ENCODE measurements at regions not wholly inside any gene's neighbourhood (a gene's known extent, or its start where the extent isn't known, plus 50 kb on each side); places are given as distances from the start of the nearest gene placed in this dataset.
"Not testable (repeated sequence)": the region's sequence is repeated elsewhere in the genome, so short reads cannot be mapped to it uniquely, and the experiment has no call there.

DNA sequence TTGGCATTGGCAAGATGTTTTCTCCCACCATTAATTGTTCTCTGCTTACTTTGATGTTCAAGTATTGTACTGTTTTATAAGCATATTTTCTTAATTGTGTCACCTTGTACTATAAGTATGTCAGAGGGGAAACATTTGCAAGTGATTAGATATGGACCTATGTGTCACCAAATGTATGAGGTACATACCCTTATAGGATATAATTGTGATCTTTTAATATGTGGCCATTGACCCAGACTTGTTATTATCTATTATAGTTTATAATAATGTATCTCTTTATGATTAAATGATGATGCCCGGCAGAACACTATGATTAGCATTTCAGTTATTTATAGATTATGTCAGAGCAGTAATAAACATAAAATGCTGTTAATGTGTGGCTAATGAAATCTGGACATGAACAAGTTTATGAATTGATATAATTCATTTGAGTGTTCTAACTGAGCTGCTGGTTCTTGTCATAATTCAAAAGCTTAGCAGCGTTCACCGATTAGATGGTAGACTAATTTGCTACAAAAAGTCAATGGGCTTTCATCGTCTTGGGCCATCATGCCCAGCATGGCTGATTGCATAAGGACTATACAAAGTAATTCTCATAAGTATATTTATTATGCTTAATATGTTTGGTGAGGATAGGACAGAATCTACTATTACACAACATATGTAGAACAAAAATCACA lies 480.9 kb upstream of the FANCL start:
- no peak for DNase-seq (ENCODE audit: low read depth in 3 of 3)

- no peak for DNase-seq (ENCODE audit: low read depth in 3 of 3)
These were observed 479.9 kb upstream of the FANCL start for GRCh38 chr2:58720770-58721697.

DNA sequence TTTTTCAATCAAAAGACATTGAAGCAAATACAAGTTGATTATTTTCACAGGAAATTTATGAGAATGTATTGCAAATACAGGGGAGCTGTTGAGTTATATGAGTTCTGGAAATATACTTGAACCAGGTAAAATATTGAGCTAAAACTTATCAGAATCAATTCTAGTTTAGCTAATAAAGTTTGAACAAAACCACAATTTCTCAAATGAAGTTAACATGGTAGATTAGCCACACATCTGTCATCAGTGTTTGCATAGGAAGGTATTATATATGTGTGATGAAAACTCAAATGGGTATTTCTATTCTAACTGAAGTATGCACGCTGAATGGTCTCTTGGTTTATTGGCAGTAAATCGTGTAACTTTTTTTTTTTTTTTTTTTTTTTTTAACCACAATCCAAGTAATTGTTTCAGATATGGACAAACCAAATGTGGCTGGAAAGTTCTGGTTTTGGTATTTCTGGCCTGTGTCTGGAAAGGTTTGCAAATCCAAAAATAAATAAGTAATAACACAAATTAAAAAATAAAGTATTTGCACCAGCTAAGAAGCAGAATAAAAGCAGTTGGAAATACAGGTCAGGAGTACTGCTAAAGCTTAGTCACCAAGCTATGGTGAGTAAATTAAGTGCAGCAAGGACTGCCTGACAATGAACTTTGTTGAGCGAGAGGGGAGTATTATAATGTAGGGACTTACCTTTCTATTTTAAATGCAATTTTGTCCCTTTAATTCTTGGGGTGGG lies 479.1 kb upstream of the FANCL start:
- DNase-seq (ENCODE audit: low read depth in 3 of 3), result no peak

- DNase-seq (ENCODE audit: low read depth in 3 of 3), result no peak
These were observed 474.2 kb upstream of the FANCL start for GRCh38 chr2:58715344-58715743.

DNA sequence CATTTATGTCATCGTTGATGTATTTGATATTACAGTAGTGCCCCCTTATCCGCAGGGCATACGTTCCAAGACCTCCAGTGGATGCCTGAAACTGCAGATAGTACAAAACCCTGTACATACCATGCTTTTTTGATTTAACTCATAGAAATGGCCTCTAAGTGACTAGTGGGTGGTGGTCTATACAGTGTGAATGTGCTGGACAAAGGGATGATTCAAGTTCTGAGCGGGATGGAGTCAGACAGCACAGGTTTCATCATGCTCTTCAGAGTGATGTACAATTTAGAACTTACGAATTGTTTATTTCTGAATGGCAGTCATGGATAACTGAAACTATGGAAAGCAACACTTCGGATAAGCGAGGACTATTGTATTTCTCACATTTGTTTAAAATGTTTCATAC lies 473.1 kb upstream of the FANCL start:
- no peak for DNase-seq (ENCODE audit: low read depth in 3 of 3)

DNA sequence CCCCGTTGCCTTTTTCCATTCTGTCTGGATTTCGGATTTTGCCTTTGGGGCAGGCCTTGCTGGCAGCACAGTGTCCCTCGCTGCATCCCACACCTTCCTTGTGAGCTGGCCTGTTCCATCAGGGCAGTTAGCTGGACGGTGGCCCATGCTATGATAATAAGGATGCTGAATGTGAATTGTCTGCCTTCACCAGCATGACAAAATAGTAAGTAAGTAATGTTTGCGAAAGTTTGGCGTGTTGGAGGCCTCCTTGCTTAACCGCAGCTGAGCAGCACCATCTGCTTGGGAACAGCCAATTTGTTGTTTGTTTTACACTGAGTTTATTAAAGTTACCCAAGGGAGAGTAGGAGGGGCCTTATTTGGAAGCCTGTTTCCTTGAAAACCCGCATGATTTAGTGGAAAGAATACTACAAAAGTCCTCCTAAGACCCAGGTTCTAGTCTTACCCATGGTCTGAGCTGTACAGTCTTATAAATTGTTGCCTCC lies 469.7 kb upstream of the FANCL start:
- no peak for DNase-seq (ENCODE audit: low read depth in 3 of 3)

- no peak for DNase-seq (ENCODE audit: low read depth in 3 of 3)
These were observed 468.7 kb upstream of the FANCL start for GRCh38 chr2:58709687-58710354.

- DNase-seq (ENCODE audit: low read depth in 3 of 3), result no peak
These were observed 468.1 kb upstream of the FANCL start for GRCh38 chr2:58709274-58709673.

DNA sequence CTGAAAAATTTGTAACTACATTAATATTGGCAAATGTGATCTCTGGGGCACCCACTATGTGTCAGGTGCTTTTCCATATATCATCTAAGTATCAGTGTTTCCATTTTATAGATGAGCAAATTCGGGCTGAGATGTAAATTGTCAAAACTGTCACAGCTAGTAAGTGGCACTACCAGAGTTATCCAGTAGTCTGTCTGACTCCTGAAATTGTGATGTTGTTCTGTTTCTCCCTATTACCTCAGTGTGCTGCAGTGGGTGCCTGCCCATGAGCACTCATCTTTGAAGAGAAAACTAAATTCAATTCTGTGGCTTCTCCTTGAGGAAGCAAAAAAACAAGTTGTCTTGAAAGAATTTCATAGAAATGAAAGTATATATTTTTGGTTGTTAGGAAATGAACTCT lies 467.4 kb upstream of the FANCL start:
- no peak for DNase-seq (ENCODE audit: low read depth in 3 of 3)

GRCh38 chr2:58702302-58702885 lies 461.3 kb upstream of the FANCL start:
- DNase-seq (ENCODE audit: low read depth in 3 of 3), result no peak

- no peak for DNase-seq (ENCODE audit: low read depth in 3 of 3)
These were observed 460.7 kb upstream of the FANCL start for GRCh38 chr2:58701688-58702301.

DNA sequence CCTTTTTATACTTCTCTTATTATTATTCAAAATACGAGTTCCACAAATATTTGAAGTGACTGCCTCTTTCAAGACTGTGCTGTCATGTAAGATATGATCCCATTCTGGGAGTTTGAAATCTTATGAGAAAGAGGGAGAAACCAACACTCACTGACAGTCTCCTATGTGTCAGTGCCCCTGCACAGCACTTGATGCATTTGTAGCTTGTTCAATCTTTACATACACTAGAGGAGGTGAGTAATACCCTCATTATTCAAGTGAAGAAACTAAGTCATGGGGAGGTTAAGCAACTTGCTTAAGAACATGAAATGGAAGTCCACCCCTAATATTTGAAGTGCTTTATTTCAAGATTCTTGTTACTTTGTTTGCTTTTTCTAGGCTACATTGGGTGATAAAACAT lies 459.5 kb upstream of the FANCL start:
- no peak for DNase-seq (ENCODE audit: low read depth in 3 of 3)

DNA sequence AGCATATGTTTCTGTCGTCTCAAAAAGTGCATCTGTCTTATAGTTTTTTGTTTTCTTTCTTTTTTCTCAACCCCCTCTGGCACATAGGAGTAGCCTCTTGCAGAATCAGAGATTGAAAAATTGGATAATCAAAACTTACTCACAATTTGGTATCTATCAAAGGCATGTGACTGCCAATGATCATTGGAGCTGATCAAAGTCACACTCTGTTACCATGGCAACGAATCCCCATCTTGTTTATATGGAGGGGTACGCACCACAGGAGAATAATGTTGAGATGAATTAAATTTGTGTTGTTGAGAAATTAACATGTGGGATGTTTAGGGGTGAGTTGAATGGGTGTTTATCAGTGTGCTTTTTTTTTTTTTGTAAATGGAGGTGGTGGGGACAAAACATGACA lies 458.3 kb upstream of the FANCL start:
- DNase-seq (ENCODE audit: low read depth in 3 of 3), result no peak

- no peak for DNase-seq (ENCODE audit: low read depth in 3 of 3)
These were observed 457.5 kb upstream of the FANCL start for GRCh38 chr2:58698620-58699019.

- not testable (repeated sequence) for DNase-seq (ENCODE audit: low read depth in 3 of 3)
These were observed 453.0 kb upstream of the FANCL start for GRCh38 chr2:58694114-58694513.

DNA sequence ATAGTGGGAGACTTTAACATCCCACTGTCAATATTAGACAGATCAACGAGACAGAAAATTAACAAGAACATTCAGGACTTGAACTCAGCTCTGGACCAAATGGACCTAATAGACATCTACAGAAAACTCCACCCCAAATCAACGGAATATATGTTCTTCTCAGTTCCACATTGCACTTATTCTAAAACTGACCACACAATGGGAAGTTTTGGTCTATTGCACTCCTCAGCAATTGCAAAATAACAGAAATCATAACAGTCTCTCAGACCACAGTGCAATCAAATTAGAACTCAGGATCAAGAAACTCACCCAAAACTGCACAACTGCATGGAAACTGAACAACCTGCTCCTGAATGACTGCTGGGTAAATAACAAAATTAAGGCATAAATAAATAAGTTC lies 449.9 kb upstream of the FANCL start:
- not testable (repeated sequence) for DNase-seq (ENCODE audit: low read depth in 3 of 3)

GRCh38 chr2:58688813-58689212 lies 447.7 kb upstream of the FANCL start:
- no peak for DNase-seq (ENCODE audit: low read depth in 3 of 3)

GRCh38 chr2:58686776-58687175 lies 445.7 kb upstream of the FANCL start:
- DNase-seq (ENCODE audit: low read depth in 3 of 3), result no peak

DNA sequence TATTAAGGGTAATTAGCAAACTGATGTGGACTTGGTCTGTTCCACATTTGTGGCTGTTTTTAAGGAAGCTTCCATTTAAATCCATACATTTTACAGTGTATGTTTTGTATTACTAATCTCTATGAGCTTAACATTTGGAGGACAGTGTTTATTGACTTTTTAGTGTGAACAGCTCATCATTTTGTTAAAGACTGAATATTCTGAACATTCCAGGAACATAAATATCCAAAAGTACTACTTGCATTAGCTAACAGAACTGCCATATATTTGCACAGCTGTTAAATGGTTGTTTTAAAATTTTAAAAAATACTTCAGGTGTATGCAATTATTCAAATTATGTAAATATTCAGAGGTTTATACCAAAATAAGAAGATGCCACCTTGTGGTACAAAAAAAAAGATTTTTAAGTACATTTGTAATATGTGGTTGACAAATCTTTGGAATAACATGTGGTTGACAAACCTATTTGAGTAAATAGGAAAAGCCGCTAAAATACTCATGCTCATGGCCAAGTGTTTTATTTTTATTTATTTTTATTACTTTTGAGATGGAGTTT lies 439.7 kb upstream of the FANCL start:
- DNase-seq (ENCODE audit: low read depth in 3 of 3), result no peak

DNA sequence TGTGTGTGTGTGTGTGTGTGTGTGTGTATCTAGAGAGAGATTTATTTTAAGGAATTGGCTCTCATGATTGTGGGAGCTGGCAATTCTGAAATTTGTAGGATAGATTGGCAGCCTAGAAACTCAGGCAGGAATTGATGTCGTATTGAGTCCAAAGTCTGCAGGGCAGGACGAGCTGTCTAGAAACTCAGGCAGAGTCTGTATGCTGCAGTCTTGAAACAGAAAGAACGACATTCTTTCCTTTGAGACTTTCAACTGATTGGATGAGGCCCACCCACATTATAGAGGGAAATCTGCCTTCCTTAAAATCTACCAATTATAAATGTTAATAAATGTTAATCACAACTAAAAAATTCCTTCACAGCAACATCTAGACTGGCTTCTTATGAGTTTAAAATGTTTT lies 436.6 kb upstream of the FANCL start:
- DNase-seq (ENCODE audit: low read depth in 3 of 3), result no peak

GRCh38 chr2:58671675-58672074 lies 430.6 kb upstream of the FANCL start:
- no peak for DNase-seq (ENCODE audit: low read depth in 3 of 3)

Data from stimulated activated CD4-positive, alpha-beta T cell treated with anti-CD3 and anti-CD28 coated beads, TNF-alpha, amount 100 ng/mL, for 4 hours (primary cell).